MM.1S (cell line): ENCODE measurements at regions not wholly inside any gene's neighbourhood (a gene's known extent, or its start where the extent isn't known, plus 50 kb on each side); places are given as distances from the start of the nearest gene placed in this dataset.

Source experiments
- EZH2 ChIP-seq: fragments of 300-600 bp; sonication (generic); optimal IDR thresholded peaks from 2 replicates; pipeline ENCODE3; 2017; ENCODE audit warnings: low read depth, mild to moderate bottlenecking, antibody characterized with exemption, low read length, mixed read lengths
- EZH2phosphoT487 ChIP-seq: fragments of 300-600 bp; sonication (generic); IDR thresholded peaks from 2 replicates; pipeline ENCODE4 v1.6.1; 2018; ENCODE audit warnings: antibody characterized with exemption, low read length
- TF ChIP-seq, protein P1 (sequence below): fragments of 300-600 bp; sonication (generic); IDR thresholded peaks from 2 replicates; pipeline ENCODE4 v1.5.1; 2016; ENCODE audit warnings: antibody characterized with exemption, low read length, mixed read lengths

DNA sequence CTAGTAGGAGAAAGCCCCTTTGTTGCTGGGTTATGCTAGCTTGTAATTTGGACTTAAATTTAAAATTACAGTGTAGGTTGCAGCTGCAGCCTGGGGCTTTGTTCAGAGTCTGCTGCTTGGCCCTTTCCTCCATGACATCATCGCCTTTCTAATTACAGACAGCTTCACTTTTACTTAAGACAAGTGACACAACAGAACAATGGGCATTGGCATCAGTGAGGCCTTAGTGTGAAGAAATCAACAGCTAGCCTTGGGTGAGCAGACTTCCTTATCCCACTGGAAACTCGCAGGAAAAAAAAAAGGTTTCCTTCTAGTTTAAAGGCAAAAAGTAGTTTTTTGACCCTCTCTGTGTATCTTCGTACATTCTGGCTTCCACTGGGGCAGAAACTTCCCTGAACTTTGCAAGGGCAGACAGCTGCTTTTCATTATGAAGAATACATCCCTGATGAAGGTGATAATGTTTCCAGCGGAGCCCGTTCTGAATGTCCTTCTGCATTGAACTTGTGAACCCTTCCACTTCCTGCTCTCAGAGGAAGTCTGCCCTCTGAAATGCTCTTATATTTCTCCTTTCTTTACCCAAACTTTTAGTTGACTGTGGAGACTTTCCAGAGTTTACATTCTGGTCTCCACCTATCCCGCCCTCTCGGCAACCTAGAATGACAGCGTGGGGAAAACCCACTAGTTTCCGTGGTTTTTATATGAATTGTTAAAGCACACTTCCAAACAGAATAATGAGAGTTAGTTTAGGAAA lies 123.2 kb upstream of the FAM9C start:
- TF ChIP-seq, protein P1, sequence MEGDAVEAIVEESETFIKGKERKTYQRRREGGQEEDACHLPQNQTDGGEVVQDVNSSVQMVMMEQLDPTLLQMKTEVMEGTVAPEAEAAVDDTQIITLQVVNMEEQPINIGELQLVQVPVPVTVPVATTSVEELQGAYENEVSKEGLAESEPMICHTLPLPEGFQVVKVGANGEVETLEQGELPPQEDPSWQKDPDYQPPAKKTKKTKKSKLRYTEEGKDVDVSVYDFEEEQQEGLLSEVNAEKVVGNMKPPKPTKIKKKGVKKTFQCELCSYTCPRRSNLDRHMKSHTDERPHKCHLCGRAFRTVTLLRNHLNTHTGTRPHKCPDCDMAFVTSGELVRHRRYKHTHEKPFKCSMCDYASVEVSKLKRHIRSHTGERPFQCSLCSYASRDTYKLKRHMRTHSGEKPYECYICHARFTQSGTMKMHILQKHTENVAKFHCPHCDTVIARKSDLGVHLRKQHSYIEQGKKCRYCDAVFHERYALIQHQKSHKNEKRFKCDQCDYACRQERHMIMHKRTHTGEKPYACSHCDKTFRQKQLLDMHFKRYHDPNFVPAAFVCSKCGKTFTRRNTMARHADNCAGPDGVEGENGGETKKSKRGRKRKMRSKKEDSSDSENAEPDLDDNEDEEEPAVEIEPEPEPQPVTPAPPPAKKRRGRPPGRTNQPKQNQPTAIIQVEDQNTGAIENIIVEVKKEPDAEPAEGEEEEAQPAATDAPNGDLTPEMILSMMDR, result no peak
- no peak for TF ChIP-seq EZH2
- no peak for TF ChIP-seq EZH2phosphoT487
